ENCODE measurements at regions not wholly inside any gene's neighbourhood (a gene's known extent, or its start where the extent isn't known, plus 50 kb on each side); places are given as distances from the start of the nearest gene placed in this dataset.

DNA sequence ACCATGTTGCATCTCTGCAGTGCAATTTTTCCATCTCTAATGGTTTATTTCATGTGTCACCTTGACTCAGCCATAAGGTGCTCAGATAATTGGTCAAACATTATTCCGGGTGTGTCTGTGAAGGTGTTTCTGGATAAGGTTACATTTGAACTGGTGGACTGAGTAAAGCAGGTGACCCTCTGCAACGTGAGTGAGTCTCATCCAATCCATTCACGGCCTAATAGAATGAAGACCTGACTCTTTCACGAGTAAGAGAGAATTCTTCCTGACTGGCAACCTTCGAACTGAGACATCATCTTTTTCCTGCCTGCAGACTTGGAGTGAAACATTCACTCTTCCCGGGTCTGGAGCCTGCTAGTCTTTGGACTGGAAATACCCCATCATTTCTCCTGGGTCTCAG lies 77.1 kb upstream of the SLC22A23 start:
- TF ChIP-seq, protein P1, sequence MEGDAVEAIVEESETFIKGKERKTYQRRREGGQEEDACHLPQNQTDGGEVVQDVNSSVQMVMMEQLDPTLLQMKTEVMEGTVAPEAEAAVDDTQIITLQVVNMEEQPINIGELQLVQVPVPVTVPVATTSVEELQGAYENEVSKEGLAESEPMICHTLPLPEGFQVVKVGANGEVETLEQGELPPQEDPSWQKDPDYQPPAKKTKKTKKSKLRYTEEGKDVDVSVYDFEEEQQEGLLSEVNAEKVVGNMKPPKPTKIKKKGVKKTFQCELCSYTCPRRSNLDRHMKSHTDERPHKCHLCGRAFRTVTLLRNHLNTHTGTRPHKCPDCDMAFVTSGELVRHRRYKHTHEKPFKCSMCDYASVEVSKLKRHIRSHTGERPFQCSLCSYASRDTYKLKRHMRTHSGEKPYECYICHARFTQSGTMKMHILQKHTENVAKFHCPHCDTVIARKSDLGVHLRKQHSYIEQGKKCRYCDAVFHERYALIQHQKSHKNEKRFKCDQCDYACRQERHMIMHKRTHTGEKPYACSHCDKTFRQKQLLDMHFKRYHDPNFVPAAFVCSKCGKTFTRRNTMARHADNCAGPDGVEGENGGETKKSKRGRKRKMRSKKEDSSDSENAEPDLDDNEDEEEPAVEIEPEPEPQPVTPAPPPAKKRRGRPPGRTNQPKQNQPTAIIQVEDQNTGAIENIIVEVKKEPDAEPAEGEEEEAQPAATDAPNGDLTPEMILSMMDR (conservative IDR thresholded peaks at IDR 0.05; ENCODE audit: low read length): no peak
- TF ChIP-seq EZH2phosphoT487 (IDR thresholded peaks at IDR 0.05; ENCODE audit: borderline replicate concordance): no peak
